Ureter (tissue), 1 donor: ENCODE measurements at regions not wholly inside any gene's neighbourhood (a gene's known extent, or its start where the extent isn't known, plus 50 kb on each side); places are given as distances from the start of the nearest gene placed in this dataset.

Experiments used
- DNase-seq: peaks from one replicate; pipeline ENCODE4 v3.0.0-alpha.2; 2020; ENCODE audit warnings: low spot score
- donor health status: DM: yes; HTN: yes; CAD: no.

- no peak for DNase-seq
These were observed 471.2 kb upstream of the CNTN5 start for GRCh38 chr11:98549571-98549970.

GRCh38 chr11:98559961-98560360 lies 460.8 kb upstream of the CNTN5 start:
- DNase-seq = no peak

- DNase-seq = no peak
These were observed 459.5 kb upstream of the CNTN5 start for GRCh38 chr11:98561252-98561651.

- DNase-seq = no peak
These were observed 458.8 kb upstream of the CNTN5 start for GRCh38 chr11:98561877-98562395.

GRCh38 chr11:98564233-98564632 lies 456.5 kb upstream of the CNTN5 start:
- DNase-seq = no peak

GRCh38 chr11:98564881-98565280 lies 455.9 kb upstream of the CNTN5 start:
- DNase-seq = no peak

GRCh38 chr11:98565311-98565710 lies 455.4 kb upstream of the CNTN5 start:
- DNase-seq = no peak

- no peak for DNase-seq
These were observed 453.8 kb upstream of the CNTN5 start for GRCh38 chr11:98566978-98567377.

GRCh38 chr11:98568013-98568412 lies 452.7 kb upstream of the CNTN5 start:
- DNase-seq = no peak

- DNase-seq = no peak
These were observed 447.8 kb upstream of the CNTN5 start for GRCh38 chr11:98572941-98573340.

- DNase-seq = no peak
These were observed 432.9 kb upstream of the CNTN5 start for GRCh38 chr11:98587884-98588283.

GRCh38 chr11:98589967-98590366 lies 430.8 kb upstream of the CNTN5 start:
- no peak for DNase-seq

GRCh38 chr11:98600103-98600502 lies 420.6 kb upstream of the CNTN5 start:
- no peak for DNase-seq

- no peak for DNase-seq
These were observed 419.7 kb upstream of the CNTN5 start for GRCh38 chr11:98600786-98601773.

- DNase-seq = no peak
These were observed 404.6 kb upstream of the CNTN5 start for GRCh38 chr11:98616098-98616655.

- DNase-seq = no peak
These were observed 399.0 kb upstream of the CNTN5 start for GRCh38 chr11:98621767-98622166.

GRCh38 chr11:98625526-98625925 lies 395.2 kb upstream of the CNTN5 start:
- no peak for DNase-seq

GRCh38 chr11:98630736-98631135 lies 390.0 kb upstream of the CNTN5 start:
- DNase-seq = no peak

GRCh38 chr11:98657711-98658110 lies 363.0 kb upstream of the CNTN5 start:
- DNase-seq = no peak

GRCh38 chr11:98659431-98659830 lies 361.3 kb upstream of the CNTN5 start:
- no peak for DNase-seq

- no peak for DNase-seq
These were observed 346.4 kb upstream of the CNTN5 start for GRCh38 chr11:98674390-98674789.

GRCh38 chr11:98679673-98680072 lies 341.1 kb upstream of the CNTN5 start:
- DNase-seq = no peak

GRCh38 chr11:98701541-98701940 lies 319.2 kb upstream of the CNTN5 start:
- DNase-seq = no peak
